ENCODE measurements at regions not wholly inside any gene's neighbourhood (a gene's known extent, or its start where the extent isn't known, plus 50 kb on each side); places are given as distances from the start of the nearest gene placed in this dataset.

DNA sequence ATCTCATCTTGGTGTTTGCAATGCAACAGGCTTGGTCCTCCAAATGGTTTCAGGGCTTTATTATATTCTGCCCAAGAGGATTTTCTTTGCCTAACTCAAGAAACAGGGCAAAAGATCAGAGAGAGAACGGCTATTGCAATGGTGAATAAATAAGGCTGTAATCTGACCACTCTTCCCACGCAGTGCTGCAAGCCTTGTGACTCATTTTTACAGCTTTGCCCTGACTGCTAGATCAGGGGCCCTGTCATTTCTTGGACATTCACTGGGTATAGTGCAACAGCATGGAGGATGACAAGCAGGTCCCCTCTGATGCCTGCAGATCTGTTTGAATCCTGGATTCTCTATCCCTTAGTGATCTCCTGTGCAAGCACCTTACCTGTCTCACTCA is 459.1 kb downstream of the EBF1 start:
- Histone ChIP-seq H4K20me1 (ENCODE audit: insufficient read depth, low read length) (no peaks in the 10 kb centered on the region), H3K9me3 (ENCODE audit: low read length) (no peaks in the 10 kb centered on the region; the same call in 1 of the 2 replicates), H3K4me3 (replicated peaks in 1 of 3; ENCODE audit: insufficient read depth in 1 of 3, low read depth in 2 of 3, low read length in 3 of 3) (no peak overlapping the region), H3K27me3 (ENCODE audit: control insufficient read depth in 1 of 2, insufficient read depth in 2 of 2, low read length in 2 of 2) (no peaks in the 10 kb centered on the region), H3K4me1 (ENCODE audit: insufficient read depth, low read length) (no peaks in the 10 kb centered on the region), H3K9ac (ENCODE audit: insufficient read depth, low read depth, low read length) (no peak overlapping the region), H3K79me2 (ENCODE audit: insufficient read depth, low read length) (no peaks in the 10 kb centered on the region), H2AFZ (ENCODE audit: low read length) (no peak overlapping the region), H3K36me3 (replicated peaks in 1 of 2; ENCODE audit: control insufficient read depth in 1 of 2, insufficient read depth in 2 of 2, low read length in 2 of 2) (no peaks in the 10 kb centered on the region), H3K4me2 (ENCODE audit: low read depth, low read length) (no peak overlapping the region), H3K27ac (ENCODE audit: extremely low read length, insufficient read depth, low read length) (no peak overlapping the region)
- ATAC-seq (no peak), DNase-seq (ENCODE audit: low spot score) (no peak), FAIRE-seq (no peak)
- 5% methylated on average over 2 of the region's 2 CpGs for WGBS (ENCODE audit: low lambda C conversion rate)
- intact Hi-C loops (cut with micrococcal nuclease; ENCODE audit: unreplicated experiment) (no loop called here), in situ Hi-C loops (cut with HindIII; ENCODE audit: extremely low pct_ligation_motif_present, low pct_unique_long_range_greater_than_20kb) (no loop called here)
- ChIA-PET CTCF (ENCODE audit: low intra/inter-chr PET ratio, low total read pairs) (no interaction called here), POLR2A (no interaction called here)
- no TSS peak for BruUV-seq (replicated peaks)
- no peak for TF ChIP-seq NONO (IDR thresholded peaks at IDR 0.05)
- no peak for TF ChIP-seq NONO (CRISPR knock-in tag; conservative IDR thresholded peaks at IDR 0.05)
- TF ChIP-seq HNRNPH1 (optimal IDR thresholded peaks at IDR 0.05; ENCODE audit: low read depth, low read length), result no peak
- TF ChIP-seq ZNF782 (CRISPR knock-in tag; IDR thresholded peaks at IDR 0.05; ENCODE audit: borderline replicate concordance), result no peak
- no peak for TF ChIP-seq SIN3B (IDR thresholded peaks at IDR 0.05; ENCODE audit: low read length)
- no peak for TF ChIP-seq KLF11 (CRISPR knock-in tag; IDR thresholded peaks at IDR 0.05)
- no peak for TF ChIP-seq EEA1 (CRISPR knock-in tag; IDR thresholded peaks at IDR 0.05; ENCODE audit: borderline replicate concordance)
- TF ChIP-seq SP140L (CRISPR knock-in tag; IDR thresholded peaks at IDR 0.05; ENCODE audit: borderline replicate concordance), result no peak
- no peak for TF ChIP-seq RARG (CRISPR knock-in tag; IDR thresholded peaks at IDR 0.05; ENCODE audit: low read depth)
- TF ChIP-seq TBX2 (CRISPR knock-in tag; IDR thresholded peaks at IDR 0.05; ENCODE audit: borderline replicate concordance), result no peak
- TF ChIP-seq SAP130 (CRISPR knock-in tag; IDR thresholded peaks at IDR 0.05; ENCODE audit: low read depth), result no peak
- TF ChIP-seq SKIL (CRISPR knock-in tag; IDR thresholded peaks at IDR 0.05; ENCODE audit: borderline replicate concordance), result no peak
- TF ChIP-seq ZNF3 (CRISPR knock-in tag; IDR thresholded peaks at IDR 0.05), result no peak
- no peak for TF ChIP-seq PHF8 (CRISPR knock-in tag; IDR thresholded peaks at IDR 0.05)
- TF ChIP-seq, protein P1, sequence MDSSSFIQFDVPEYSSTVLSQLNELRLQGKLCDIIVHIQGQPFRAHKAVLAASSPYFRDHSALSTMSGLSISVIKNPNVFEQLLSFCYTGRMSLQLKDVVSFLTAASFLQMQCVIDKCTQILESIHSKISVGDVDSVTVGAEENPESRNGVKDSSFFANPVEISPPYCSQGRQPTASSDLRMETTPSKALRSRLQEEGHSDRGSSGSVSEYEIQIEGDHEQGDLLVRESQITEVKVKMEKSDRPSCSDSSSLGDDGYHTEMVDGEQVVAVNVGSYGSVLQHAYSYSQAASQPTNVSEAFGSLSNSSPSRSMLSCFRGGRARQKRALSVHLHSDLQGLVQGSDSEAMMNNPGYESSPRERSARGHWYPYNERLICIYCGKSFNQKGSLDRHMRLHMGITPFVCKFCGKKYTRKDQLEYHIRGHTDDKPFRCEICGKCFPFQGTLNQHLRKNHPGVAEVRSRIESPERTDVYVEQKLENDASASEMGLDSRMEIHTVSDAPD (CRISPR knock-in tag; IDR thresholded peaks at IDR 0.05), result no peak
- no peak for TF ChIP-seq HBP1 (CRISPR knock-in tag; IDR thresholded peaks at IDR 0.05; ENCODE audit: low read depth)
- TF ChIP-seq AGO1 (IDR thresholded peaks at IDR 0.05; ENCODE audit: low read depth, low read length, poor library complexity, severe bottlenecking), result no peak
